GM21381 (cell line): ENCODE measurements at regions not wholly inside any gene's neighbourhood (a gene's known extent, or its start where the extent isn't known, plus 50 kb on each side); places are given as distances from the start of the nearest gene placed in this dataset.
"Not testable (repeated sequence)": the region's sequence is repeated elsewhere in the genome, so short reads cannot be mapped to it uniquely, and the experiment has no call there.

Experiments used
- ATAC-seq: cut with Tn5 transposase; IDR thresholded peaks from one replicate; pipeline ENCODE4 v1.9.1; 2021; ENCODE audit warnings: mild to moderate bottlenecking, moderate library complexity; ENCODE audit not compliant: unreplicated experiment

- no peak for ATAC-seq
Observed at GRCh38 chr18:76307293-76307690, 187.8 kb downstream of the ZNF516 start.

- no peak for ATAC-seq
Observed at GRCh38 chr18:76306685-76307292, 188.3 kb downstream of the ZNF516 start.

GRCh38 chr18:76285866-76286265 is 209.2 kb downstream of the ZNF516 start:
- ATAC-seq: no peak

- no peak for ATAC-seq
Observed at GRCh38 chr18:76281565-76281964, 213.5 kb downstream of the ZNF516 start.

- no peak for ATAC-seq
Observed at GRCh38 chr18:76277801-76278200, 217.2 kb downstream of the ZNF516 start.

GRCh38 chr18:76275727-76276313 is 219.2 kb downstream of the ZNF516 start:
- no peak for ATAC-seq

- ATAC-seq: no peak
Observed at GRCh38 chr18:76274468-76275289, 220.4 kb downstream of the ZNF516 start.

GRCh38 chr18:76273956-76274355 is 221.1 kb downstream of the ZNF516 start:
- no peak for ATAC-seq

GRCh38 chr18:76273036-76273545 is 222.0 kb downstream of the ZNF516 start:
- no peak for ATAC-seq

GRCh38 chr18:76267423-76267822 is 227.6 kb downstream of the ZNF516 start:
- not testable (repeated sequence) for ATAC-seq

GRCh38 chr18:76266236-76266991 is 228.6 kb downstream of the ZNF516 start:
- ATAC-seq: no peak

GRCh38 chr18:76265497-76266235 is 229.4 kb downstream of the ZNF516 start:
- ATAC-seq: no peak

- no peak for ATAC-seq
Observed at GRCh38 chr18:76264876-76265250, 230.2 kb downstream of the ZNF516 start.

GRCh38 chr18:76264198-76264875 is 230.7 kb downstream of the ZNF516 start:
- no peak for ATAC-seq

- no peak for ATAC-seq
Observed at GRCh38 chr18:76263046-76264005, 231.7 kb downstream of the ZNF516 start.

GRCh38 chr18:76260941-76261472 is 234.0 kb downstream of the ZNF516 start:
- no peak for ATAC-seq

- ATAC-seq: no peak
Observed at GRCh38 chr18:76259711-76260110, 235.3 kb downstream of the ZNF516 start.

- ATAC-seq: no peak
Observed at GRCh38 chr18:76259096-76259495, 235.9 kb downstream of the ZNF516 start.

- no peak for ATAC-seq
Observed at GRCh38 chr18:76258209-76258608, 236.8 kb downstream of the ZNF516 start.
